Chondrocyte (in vitro differentiated cells): ENCODE measurements at regions not wholly inside any gene's neighbourhood (a gene's known extent, or its start where the extent isn't known, plus 50 kb on each side); places are given as distances from the start of the nearest gene placed in this dataset.
"Not testable (repeated sequence)": the region's sequence is repeated elsewhere in the genome, so short reads cannot be mapped to it uniquely, and the experiment has no call there.

Experiments
- DNase-seq: peaks from one replicate; pipeline ENCODE4 v3.0.0; 2021; ENCODE audit warnings: mixed read lengths, low spot score
- H3K27ac Mint-ChIP-seq: one replicate; pipeline ENCODE4 v1.8.0; 2021; ENCODE audit warnings: mild to moderate bottlenecking, moderate library complexity, mixed read lengths; ENCODE audit not compliant: unreplicated experiment
- H3K27me3 Mint-ChIP-seq: 2 replicates; pipeline ENCODE4 v1.8.0; 2021; ENCODE audit warnings: low read depth, mixed read lengths
- H3K36me3 Mint-ChIP-seq: 2 replicates; pipeline ENCODE4 v1.8.0; 2021; ENCODE audit warnings: low read depth, mixed read lengths
- H3K4me1 Mint-ChIP-seq: 2 replicates; pipeline ENCODE4 v1.8.0; 2021; ENCODE audit warnings: low read depth, mild to moderate bottlenecking, mixed read lengths
- H3K4me3 Mint-ChIP-seq: one replicate; pipeline ENCODE4 v1.8.0; 2021; ENCODE audit warnings: mild to moderate bottlenecking, moderate library complexity, mixed read lengths; ENCODE audit not compliant: unreplicated experiment
- H3K9me3 Mint-ChIP-seq: 2 replicates; pipeline ENCODE4 v1.8.0; 2021; ENCODE audit warnings: low read depth, mixed read lengths
- TF ChIP-seq, protein P1 (sequence below): fragments of 200-600 bp; sonication (generic); IDR thresholded peaks from 2 replicates; pipeline ENCODE4 v1.5.0; 2021; ENCODE audit warnings: antibody characterized with exemption, mild to moderate bottlenecking, moderate library complexity

DNA sequence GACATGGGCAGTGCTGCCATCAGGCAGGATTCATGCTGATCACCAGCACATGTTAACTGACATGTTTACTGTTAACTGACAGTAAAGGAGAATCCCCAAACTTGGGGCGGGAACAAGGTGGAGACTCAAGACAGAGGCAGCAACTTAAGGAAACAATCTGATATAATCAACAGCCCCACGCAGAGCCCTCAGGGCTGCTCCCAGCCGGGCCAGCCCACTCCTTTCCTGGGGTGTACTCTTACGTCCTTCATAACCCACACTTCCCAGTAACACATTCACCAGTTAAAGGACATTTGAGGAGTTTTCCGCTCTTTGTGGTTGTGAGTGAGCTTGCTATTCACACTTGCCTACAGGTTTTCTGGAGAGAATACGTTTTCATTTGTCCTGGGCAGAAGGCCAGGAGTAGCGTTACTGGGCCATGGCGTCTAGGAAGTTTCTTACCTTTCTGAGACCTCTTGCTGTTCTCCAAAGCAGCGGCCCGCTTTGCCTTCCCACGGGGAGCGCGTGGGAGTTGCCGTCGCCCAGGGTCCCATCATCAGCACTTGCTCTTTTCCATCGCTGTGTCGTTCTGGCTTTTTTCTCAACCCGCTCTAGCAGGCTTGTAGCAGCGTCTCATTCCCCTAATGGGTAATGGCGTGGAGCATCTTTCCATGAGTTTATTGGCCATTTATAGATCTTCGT is 56.4 kb downstream of the FOXF2 start:
- Mint-ChIP-seq H3K9me3 (peaks cover under 1% of the 10 kb centered on the region), H3K36me3 (peaks cover 1% of the 10 kb centered on the region), H3K27ac (no peak overlapping the region), H3K27me3 (peaks cover 22% of the 10 kb centered on the region), H3K4me1 (no peaks in the 10 kb centered on the region), H3K4me3 (no peak overlapping the region)
- DNase-seq, result no peak
- TF ChIP-seq, protein P1, sequence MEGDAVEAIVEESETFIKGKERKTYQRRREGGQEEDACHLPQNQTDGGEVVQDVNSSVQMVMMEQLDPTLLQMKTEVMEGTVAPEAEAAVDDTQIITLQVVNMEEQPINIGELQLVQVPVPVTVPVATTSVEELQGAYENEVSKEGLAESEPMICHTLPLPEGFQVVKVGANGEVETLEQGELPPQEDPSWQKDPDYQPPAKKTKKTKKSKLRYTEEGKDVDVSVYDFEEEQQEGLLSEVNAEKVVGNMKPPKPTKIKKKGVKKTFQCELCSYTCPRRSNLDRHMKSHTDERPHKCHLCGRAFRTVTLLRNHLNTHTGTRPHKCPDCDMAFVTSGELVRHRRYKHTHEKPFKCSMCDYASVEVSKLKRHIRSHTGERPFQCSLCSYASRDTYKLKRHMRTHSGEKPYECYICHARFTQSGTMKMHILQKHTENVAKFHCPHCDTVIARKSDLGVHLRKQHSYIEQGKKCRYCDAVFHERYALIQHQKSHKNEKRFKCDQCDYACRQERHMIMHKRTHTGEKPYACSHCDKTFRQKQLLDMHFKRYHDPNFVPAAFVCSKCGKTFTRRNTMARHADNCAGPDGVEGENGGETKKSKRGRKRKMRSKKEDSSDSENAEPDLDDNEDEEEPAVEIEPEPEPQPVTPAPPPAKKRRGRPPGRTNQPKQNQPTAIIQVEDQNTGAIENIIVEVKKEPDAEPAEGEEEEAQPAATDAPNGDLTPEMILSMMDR, result no peak

DNA sequence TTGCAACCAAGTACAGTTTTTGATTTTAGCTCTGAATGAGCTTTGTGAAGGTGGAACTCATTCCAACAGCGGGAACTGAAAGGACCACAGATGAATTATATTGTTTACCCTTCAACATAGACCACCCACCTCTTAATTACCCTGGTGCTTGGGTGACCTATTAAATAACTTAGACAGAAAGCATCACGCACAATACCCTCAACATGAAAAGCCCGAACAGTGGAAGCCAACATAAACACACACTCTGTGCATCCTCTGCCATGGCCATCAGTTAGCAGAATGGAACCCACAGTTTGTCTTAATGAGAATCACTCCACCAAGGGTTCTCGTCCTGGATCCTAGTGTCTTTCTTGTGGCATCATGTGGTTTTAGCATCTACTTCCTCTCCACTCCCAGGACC is 60.5 kb downstream of the FOXF2 start:
- no peaks in the 10 kb centered on the region for H3K4me1 Mint-ChIP-seq
- no peak for DNase-seq
- TF ChIP-seq, protein P1, result no peak
- H3K27ac Mint-ChIP-seq, result no peak overlapping the region
- H3K9me3 Mint-ChIP-seq, result peaks cover 14% of the 10 kb centered on the region
- H3K27me3 Mint-ChIP-seq, result peaks cover 24% of the 10 kb centered on the region
- H3K36me3 Mint-ChIP-seq, result peaks cover 3% of the 10 kb centered on the region
- no peak overlapping the region for H3K4me3 Mint-ChIP-seq

DNA sequence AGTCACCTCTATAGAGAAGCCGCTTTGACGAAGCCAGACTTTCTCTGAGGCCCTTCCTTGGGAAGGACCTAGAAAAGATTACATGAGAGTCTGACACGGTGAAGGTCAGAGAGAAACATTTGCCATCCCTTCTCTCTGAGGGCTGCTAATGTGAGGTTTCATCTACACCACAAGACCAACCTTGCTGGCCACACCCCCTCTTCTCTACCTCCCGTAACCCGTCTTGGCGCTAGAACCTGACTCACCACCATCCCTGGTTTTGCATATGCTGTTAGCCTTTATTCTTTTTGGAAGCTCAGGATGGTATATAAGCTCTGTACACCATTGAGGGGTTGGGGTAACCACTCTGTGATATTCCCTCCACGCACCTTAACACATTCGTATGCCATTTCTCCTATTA is 63.6 kb downstream of the FOXF2 start:
- H3K4me1 Mint-ChIP-seq, result no peaks in the 10 kb centered on the region
- peaks cover 14% of the 10 kb centered on the region for H3K9me3 Mint-ChIP-seq
- H3K4me3 Mint-ChIP-seq, result no peak overlapping the region
- no peak overlapping the region for H3K27ac Mint-ChIP-seq
- DNase-seq, result no peak
- TF ChIP-seq, protein P1, result no peak
- peaks cover 3% of the 10 kb centered on the region for H3K36me3 Mint-ChIP-seq
- peaks cover 24% of the 10 kb centered on the region for H3K27me3 Mint-ChIP-seq

DNA sequence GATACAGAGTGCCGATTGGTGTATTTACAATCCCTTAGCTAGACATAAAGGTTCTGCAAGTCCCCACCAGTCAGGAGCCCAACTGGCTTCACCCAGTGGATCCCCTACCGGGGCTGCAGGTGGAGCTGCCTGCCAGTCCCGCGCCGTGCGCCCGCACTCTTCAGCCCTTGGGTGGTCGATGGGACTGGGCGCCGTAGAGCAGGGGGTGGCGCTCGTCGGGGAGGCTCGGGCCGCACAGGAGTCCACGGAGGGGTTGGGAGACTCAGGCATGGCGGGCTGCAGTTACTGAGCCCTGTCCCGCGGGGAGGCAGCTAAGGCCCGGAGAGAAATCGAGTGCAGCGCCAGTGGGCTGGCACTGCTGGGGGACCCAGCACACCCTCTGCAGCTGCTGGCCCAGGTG is 67.4 kb downstream of the FOXF2 start:
- H3K9me3 Mint-ChIP-seq, H3K4me3 Mint-ChIP-seq, H3K27ac Mint-ChIP-seq, DNase-seq, H3K4me1 Mint-ChIP-seq, H3K36me3 Mint-ChIP-seq, H3K27me3 Mint-ChIP-seq: not testable (repeated sequence)

DNA sequence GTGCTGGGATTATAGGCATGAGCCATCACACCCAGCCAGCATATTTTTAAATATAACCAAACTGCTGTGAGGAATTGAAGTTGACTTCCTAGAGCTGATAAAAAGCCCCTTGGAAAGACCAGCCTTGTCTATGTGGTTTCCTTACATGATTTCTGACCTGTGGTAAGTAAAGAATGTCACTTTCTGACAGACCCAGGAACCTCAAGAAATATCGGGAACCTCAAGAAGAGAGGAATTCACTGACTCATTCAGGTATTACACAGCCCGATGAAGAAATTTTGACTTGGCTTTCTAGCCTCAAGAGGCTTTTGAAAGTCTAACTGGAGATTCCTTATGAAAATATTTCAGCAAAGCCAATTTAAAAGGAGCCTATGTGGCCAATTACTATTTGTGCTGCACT is 71.8 kb downstream of the FOXF2 start:
- no peaks in the 10 kb centered on the region for H3K27me3 Mint-ChIP-seq
- no peak overlapping the region for H3K27ac Mint-ChIP-seq
- no peak for DNase-seq
- no peaks in the 10 kb centered on the region for H3K9me3 Mint-ChIP-seq
- no peaks in the 10 kb centered on the region for H3K4me1 Mint-ChIP-seq
- H3K36me3 Mint-ChIP-seq, result no peaks in the 10 kb centered on the region
- TF ChIP-seq, protein P1, result no peak
- H3K4me3 Mint-ChIP-seq, result no peak overlapping the region

DNA sequence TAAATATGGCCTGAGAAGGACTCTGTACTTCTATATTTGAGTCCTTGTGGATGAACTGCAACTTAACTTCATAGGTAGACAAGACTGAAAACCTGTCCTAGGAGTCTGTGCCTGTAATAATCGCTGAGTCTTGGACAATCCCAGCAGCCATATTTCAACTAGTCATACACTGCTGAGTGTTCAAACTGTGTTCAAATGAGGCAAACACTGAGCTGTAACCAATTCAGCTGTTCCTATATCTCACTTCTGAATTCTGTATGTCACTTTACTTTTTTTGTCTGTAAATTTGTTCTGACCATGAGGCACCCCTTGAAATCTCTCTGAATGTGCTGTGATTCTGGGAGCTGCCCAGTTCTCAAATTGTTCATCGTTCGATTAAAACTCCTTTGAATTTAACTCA is 72.4 kb downstream of the FOXF2 start:
- H3K9me3 Mint-ChIP-seq, result no peaks in the 10 kb centered on the region
- no peak for DNase-seq
- no peaks in the 10 kb centered on the region for H3K27me3 Mint-ChIP-seq
- H3K4me1 Mint-ChIP-seq, result no peaks in the 10 kb centered on the region
- H3K27ac Mint-ChIP-seq, result no peak overlapping the region
- H3K36me3 Mint-ChIP-seq, result no peaks in the 10 kb centered on the region
- no peak overlapping the region for H3K4me3 Mint-ChIP-seq
- TF ChIP-seq, protein P1, result no peak
